AG10803 (cell line): ENCODE measurements at regions not wholly inside any gene's neighbourhood (a gene's known extent, or its start where the extent isn't known, plus 50 kb on each side); places are given as distances from the start of the nearest gene placed in this dataset.

Source experiments
- DNase-seq: peaks from one replicate; pipeline ENCODE4 v3.0.0; 2010; ENCODE audit warnings: low read depth
- H3K4me3 ChIP-seq: 2 replicates; pipeline ENCODE4 v1.5.1; 2011; ENCODE audit warnings: mild to moderate bottlenecking, low read length, control low read depth
- CTCF ChIP-seq: conservative IDR thresholded peaks from 2 replicates; pipeline ENCODE4 v1.5.1; 2011; ENCODE audit warnings: mild to moderate bottlenecking, low read length, control low read depth, inconsistent platforms

- no peak overlapping the region for H3K4me3 ChIP-seq
- no peak for TF ChIP-seq CTCF
- no peak for DNase-seq
Measured at GRCh38 chr1:228848406-228848805, 113.1 kb downstream of the RHOU start.

GRCh38 chr1:228849011-228849541 is 113.8 kb downstream of the RHOU start:
- no peak for TF ChIP-seq CTCF
- DNase-seq = no peak
- H3K4me3 ChIP-seq = no peak overlapping the region

GRCh38 chr1:228850141-228851100 is 115.1 kb downstream of the RHOU start:
- H3K4me3 ChIP-seq = no peak overlapping the region
- peak; percentile 6 for DNase-seq
- TF ChIP-seq CTCF = no peak

DNA sequence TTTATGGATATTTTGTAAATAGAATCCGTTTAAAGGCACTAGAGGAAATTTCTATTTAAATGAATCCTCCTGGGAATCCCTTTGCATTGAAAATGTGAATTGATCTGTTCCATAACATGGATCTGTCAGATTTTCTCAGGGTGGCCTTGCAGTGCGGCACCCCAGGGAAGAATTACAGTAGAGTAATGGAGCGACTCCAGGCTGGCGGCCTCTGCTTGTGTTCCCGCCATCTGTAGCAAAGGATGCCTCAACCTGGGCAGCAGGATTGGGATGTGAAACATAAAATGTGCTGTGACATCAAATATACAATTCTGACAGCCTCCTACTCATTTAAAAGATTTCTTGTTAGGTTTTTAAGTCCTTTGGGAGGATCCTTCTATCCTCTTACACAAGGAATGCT is 115.9 kb downstream of the RHOU start:
- no peak for DNase-seq
- no peak for TF ChIP-seq CTCF
- H3K4me3 ChIP-seq = no peak overlapping the region

GRCh38 chr1:228851618-228852017 is 116.3 kb downstream of the RHOU start:
- DNase-seq = no peak
- H3K4me3 ChIP-seq = no peak overlapping the region
- no peak for TF ChIP-seq CTCF

- no peak for TF ChIP-seq CTCF
- DNase-seq = no peak
- no peak overlapping the region for H3K4me3 ChIP-seq
Measured at GRCh38 chr1:228852024-228852423, 116.7 kb downstream of the RHOU start.

- DNase-seq = no peak
- TF ChIP-seq CTCF = no peak
- H3K4me3 ChIP-seq = no peak overlapping the region
Measured at GRCh38 chr1:228852511-228853088, 117.3 kb downstream of the RHOU start.
